Gastroesophageal sphincter (tissue), 4 donors: ENCODE measurements at regions not wholly inside any gene's neighbourhood (a gene's known extent, or its start where the extent isn't known, plus 50 kb on each side); places are given as distances from the start of the nearest gene placed in this dataset.
"Not testable (repeated sequence)": the region's sequence is repeated elsewhere in the genome, so short reads cannot be mapped to it uniquely, and the experiment has no call there.

Source experiments
- ATAC-seq: fragments of 150-250 bp; one replicate; pipeline ENCODE4 v1.9.1; 2016; ENCODE audit warnings: mild to moderate bottlenecking, moderate library complexity
- H3K27ac ChIP-seq, 4 donors: fragments of 200-600 bp; sonication (generic) in 3 of 4; 1 replicate in 3 of 4; 2 replicates in 1 of 4; pipeline ENCODE4 v1.5.1; 2016 to 2019
- H3K27me3 ChIP-seq: fragments of 200-600 bp; sonication (generic); one replicate; pipeline ENCODE4 v1.5.1; 2019
- H3K36me3 ChIP-seq, 2 donors: fragments of 200-600 bp; sonication (generic); one replicate each; pipeline ENCODE4 v1.5.1; 2019; ENCODE audit warnings: control low read depth in 1 of 2
- H3K4me1 ChIP-seq, 3 donors: fragments of 200-600 bp; sonication (generic); 1 replicate in 2 of 3; 2 replicates in 1 of 3; pipeline ENCODE4 v1.5.1; 2016 to 2019; ENCODE audit warnings: control low read depth in 2 of 3
- H3K4me3 ChIP-seq, 2 donors: fragments of 200-600 bp; sonication (generic); one replicate each; pipeline ENCODE4 v1.5.1; 2019; ENCODE audit warnings: mild to moderate bottlenecking in 1 of 2, moderate library complexity in 1 of 2
- H3K9me3 ChIP-seq, 3 donors: fragments of 200-600 bp; sonication (generic); one replicate each; pipeline ENCODE4 v1.5.1; 2017 to 2019; ENCODE audit warnings: control low read depth in 2 of 3
- EP300 ChIP-seq: sonication (generic); formaldehyde crosslinking; IDR thresholded peaks from one replicate; pipeline ENCODE4 v1.6.1; 2017; ENCODE audit warnings: antibody characterized with exemption, mild to moderate bottlenecking
- POLR2A ChIP-seq, 2 donors: fragments of 450-650 bp; IDR thresholded peaks; one replicate each; pipeline ENCODE4 v1.6.1; 2017; ENCODE audit warnings: antibody characterized with exemption in 2 of 2, mild to moderate bottlenecking in 2 of 2, moderate library complexity in 1 of 2
- POLR2AphosphoS5 ChIP-seq: sonication (generic); formaldehyde crosslinking; IDR thresholded peaks from one replicate; pipeline ENCODE4 v1.6.1; 2017; ENCODE audit warnings: antibody characterized with exemption
- WGBS, 2 donors: methylation state at CpG; one replicate each; pipeline ENCODE4 v1.1.5; 2018; ENCODE audit warnings: low coverage in 1 of 2; 5-methylcytosine and 5-hydroxymethylcytosine counted together
- TF ChIP-seq, protein P1 (sequence below), 4 experiments: fragments of 200-600 bp in 2 of 4; fragments of 450-650 bp in 2 of 4; sonication (generic) in 1 of 4; IDR thresholded peaks; one replicate each; pipeline ENCODE4 v1.5.1; 2017 to 2019; ENCODE audit warnings: antibody characterized with exemption in 4 of 4, mild to moderate bottlenecking in 2 of 4, moderate library complexity in 2 of 4

GRCh38 chr22:47402876-47403525 is 640.6 kb downstream of the TBC1D22A start:
- no peak for ATAC-seq
- 65 to 97% methylated on average over 3 to 6 of the region's 14 CpGs for WGBS, 2 donors
- no peaks in the 10 kb centered on the region for H3K9me3 ChIP-seq
- peaks cover 42% of the 10 kb centered on the region for H3K27me3 ChIP-seq
- no peaks in the 10 kb centered on the region for H3K36me3 ChIP-seq
- TF ChIP-seq, protein P1, sequence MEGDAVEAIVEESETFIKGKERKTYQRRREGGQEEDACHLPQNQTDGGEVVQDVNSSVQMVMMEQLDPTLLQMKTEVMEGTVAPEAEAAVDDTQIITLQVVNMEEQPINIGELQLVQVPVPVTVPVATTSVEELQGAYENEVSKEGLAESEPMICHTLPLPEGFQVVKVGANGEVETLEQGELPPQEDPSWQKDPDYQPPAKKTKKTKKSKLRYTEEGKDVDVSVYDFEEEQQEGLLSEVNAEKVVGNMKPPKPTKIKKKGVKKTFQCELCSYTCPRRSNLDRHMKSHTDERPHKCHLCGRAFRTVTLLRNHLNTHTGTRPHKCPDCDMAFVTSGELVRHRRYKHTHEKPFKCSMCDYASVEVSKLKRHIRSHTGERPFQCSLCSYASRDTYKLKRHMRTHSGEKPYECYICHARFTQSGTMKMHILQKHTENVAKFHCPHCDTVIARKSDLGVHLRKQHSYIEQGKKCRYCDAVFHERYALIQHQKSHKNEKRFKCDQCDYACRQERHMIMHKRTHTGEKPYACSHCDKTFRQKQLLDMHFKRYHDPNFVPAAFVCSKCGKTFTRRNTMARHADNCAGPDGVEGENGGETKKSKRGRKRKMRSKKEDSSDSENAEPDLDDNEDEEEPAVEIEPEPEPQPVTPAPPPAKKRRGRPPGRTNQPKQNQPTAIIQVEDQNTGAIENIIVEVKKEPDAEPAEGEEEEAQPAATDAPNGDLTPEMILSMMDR (IDR thresholded peaks at IDR 0.05): no peak
- no peak for TF ChIP-seq POLR2AphosphoS5
- no peak for TF ChIP-seq EP300
- no peak for TF ChIP-seq POLR2A (IDR thresholded peaks at IDR 0.05)
- no peak overlapping the region for H3K4me3 ChIP-seq
- no peaks in the 10 kb centered on the region for H3K4me1 ChIP-seq
- H3K27ac ChIP-seq: no peak overlapping the region

- Histone ChIP-seq H3K4me3 (no peak overlapping the region), H3K4me1 (no peaks in the 10 kb centered on the region), H3K27me3 (peaks cover 34% of the 10 kb centered on the region), H3K9me3 (no peaks in the 10 kb centered on the region), H3K36me3 (no peaks in the 10 kb centered on the region), H3K27ac (no peak overlapping the region)
- WGBS, 2 donors: 40% methylated on average over 4 of the region's 29 CpGs; no CpG with 5 or more reads in 1 of the 2 donors
- TF ChIP-seq EP300: no peak
- TF ChIP-seq, protein P1 (IDR thresholded peaks at IDR 0.05): no peak
- no peak for ATAC-seq
Observed at GRCh38 chr22:47401976-47402770, 639.7 kb downstream of the TBC1D22A start.

- peaks cover 33% of the 10 kb centered on the region for H3K27me3 ChIP-seq
- no peaks in the 10 kb centered on the region for H3K4me1 ChIP-seq
- TF ChIP-seq POLR2AphosphoS5: no peak
- TF ChIP-seq, protein P1 (IDR thresholded peaks at IDR 0.05): no peak
- TF ChIP-seq POLR2A (IDR thresholded peaks at IDR 0.05): no peak
- TF ChIP-seq EP300: no peak
- 100% methylated on average over 2 of the region's 12 CpGs; no CpG with 5 or more reads in 1 of the 2 donors for WGBS, 2 donors
- H3K27ac ChIP-seq: no peak overlapping the region
- H3K9me3 ChIP-seq: no peaks in the 10 kb centered on the region
- no peak for ATAC-seq
- no peaks in the 10 kb centered on the region for H3K36me3 ChIP-seq
- H3K4me3 ChIP-seq: no peak overlapping the region
Observed at GRCh38 chr22:47401592-47401898, 639.1 kb downstream of the TBC1D22A start.

GRCh38 chr22:47400701-47401591 is 638.5 kb downstream of the TBC1D22A start:
- H3K4me1 ChIP-seq: no peaks in the 10 kb centered on the region
- TF ChIP-seq POLR2AphosphoS5 (no peak), EP300 (no peak), POLR2A (IDR thresholded peaks at IDR 0.05) (no peak)
- TF ChIP-seq, protein P1 (IDR thresholded peaks at IDR 0.05): no peak
- peaks cover 28% of the 10 kb centered on the region for H3K27me3 ChIP-seq
- H3K9me3 ChIP-seq: no peaks in the 10 kb centered on the region
- H3K27ac ChIP-seq: no peak overlapping the region
- no peaks in the 10 kb centered on the region for H3K36me3 ChIP-seq
- no peak for ATAC-seq
- WGBS, 2 donors: 88 to 91% methylated on average over 6 to 12 of the region's 28 CpGs
- no peak overlapping the region for H3K4me3 ChIP-seq

DNA sequence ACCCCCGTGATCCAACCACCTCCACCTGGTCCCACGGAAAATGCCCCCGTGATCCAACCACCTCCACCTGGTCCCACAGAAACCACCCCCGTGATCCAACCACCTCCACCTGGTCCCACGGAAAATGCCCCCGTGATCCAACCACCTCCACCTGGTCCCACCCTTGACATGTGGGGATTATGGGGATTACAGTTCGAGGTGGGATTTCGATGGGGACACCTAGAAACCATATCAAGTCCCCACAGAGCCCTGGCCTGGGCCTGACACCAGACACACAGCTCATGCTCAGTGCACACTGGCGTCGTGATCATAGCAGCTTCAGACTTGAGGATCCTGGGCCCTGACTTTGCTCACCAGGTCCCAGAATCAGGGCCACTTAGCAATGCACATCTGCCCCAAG is 637.7 kb downstream of the TBC1D22A start:
- H3K9me3 ChIP-seq, H3K4me3 ChIP-seq, ATAC-seq, H3K4me1 ChIP-seq, H3K36me3 ChIP-seq, H3K27ac ChIP-seq: not testable (repeated sequence)
- peaks cover 26% of the 10 kb centered on the region for H3K27me3 ChIP-seq
- WGBS, 2 donors: 100% methylated on average over 2 of the region's 10 CpGs; no CpG with 5 or more reads in 1 of the 2 donors
